Tibial nerve (tissue), 4 donors: ENCODE measurements at regions not wholly inside any gene's neighbourhood (a gene's known extent, or its start where the extent isn't known, plus 50 kb on each side); places are given as distances from the start of the nearest gene placed in this dataset.

Experiments used
- CTCF ChIP-seq, 5 experiments: fragments of 200-600 bp in 3 of 5; fragments of 450-650 bp in 2 of 5; sonication (generic) in 3 of 5; IDR thresholded peaks; one replicate each; pipeline ENCODE4 v1.5.1; 2016 to 2019; ENCODE audit warnings: antibody characterized with exemption in 5 of 5, mild to moderate bottlenecking in 3 of 5, moderate library complexity in 2 of 5
- EP300 ChIP-seq, 2 donors: sonication (generic); formaldehyde crosslinking; IDR thresholded peaks; one replicate each; pipeline ENCODE4 v1.6.1; 2017; ENCODE audit warnings: antibody characterized with exemption in 2 of 2, mild to moderate bottlenecking in 1 of 2
- POLR2A ChIP-seq, 2 donors: fragments of 450-650 bp; IDR thresholded peaks; one replicate each; pipeline ENCODE4 v1.6.1; 2017; ENCODE audit warnings: antibody characterized with exemption in 2 of 2, mild to moderate bottlenecking in 2 of 2, moderate library complexity in 2 of 2

DNA sequence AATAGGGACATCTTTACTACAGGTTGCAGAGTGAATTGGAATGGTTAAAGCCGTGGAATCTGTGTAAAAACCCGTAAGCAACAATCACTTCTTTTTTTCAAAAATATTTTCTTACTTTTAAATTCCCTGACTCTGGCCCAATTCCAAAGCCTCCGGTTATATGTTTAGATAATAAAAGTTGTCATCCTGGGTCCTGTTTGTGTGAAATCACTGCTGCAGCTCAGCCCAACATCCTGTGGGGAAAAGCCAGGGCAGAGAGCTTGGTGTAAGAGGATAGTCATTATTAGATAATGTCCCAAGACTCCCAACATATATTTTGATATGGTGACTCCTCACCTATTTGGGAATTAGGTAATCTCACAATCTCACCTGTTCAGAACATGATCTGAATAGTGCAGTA is 586.0 kb upstream of the BRINP1 start:
- TF ChIP-seq CTCF (IDR thresholded peaks at IDR 0.05) = no peak
- TF ChIP-seq POLR2A (IDR thresholded peaks at IDR 0.05) = no peak
- no peak for TF ChIP-seq EP300 (IDR thresholded peaks at IDR 0.05)
